Vagina (tissue), 2 donors: ENCODE measurements at regions not wholly inside any gene's neighbourhood (a gene's known extent, or its start where the extent isn't known, plus 50 kb on each side); places are given as distances from the start of the nearest gene placed in this dataset.

Experiments used
- CTCF ChIP-seq, 3 experiments: fragments of 450-650 bp in 2 of 3; fragments of 200-600 bp in 1 of 3; sonication (generic) in 1 of 3; IDR thresholded peaks; one replicate each; pipeline ENCODE4 v1.5.1; 2017 to 2019; ENCODE audit warnings: antibody characterized with exemption in 3 of 3, mild to moderate bottlenecking in 2 of 3, moderate library complexity in 2 of 3
- POLR2AphosphoS5 ChIP-seq, 2 donors: sonication (generic); formaldehyde crosslinking; IDR thresholded peaks; one replicate each; pipeline ENCODE4 v1.9.0; 2017; ENCODE audit warnings: antibody characterized with exemption in 2 of 2, mild to moderate bottlenecking in 2 of 2, low read depth in 1 of 2; ENCODE audit not compliant: insufficient read depth in 1 of 2

GRCh38 chr9:89839449-89839848, 234.6 kb downstream of the GADD45G start:
- TF ChIP-seq POLR2AphosphoS5 (IDR thresholded peaks at IDR 0.05; ENCODE audit: insufficient read depth in 1 of 2, low read depth in 1 of 2) (no peak), CTCF (IDR thresholded peaks at IDR 0.05) (no peak)
